K562 (cell line): ENCODE measurements at regions not wholly inside any gene's neighbourhood (a gene's known extent, or its start where the extent isn't known, plus 50 kb on each side); places are given as distances from the start of the nearest gene placed in this dataset.
A peak's percentile ranks its signal among the peaks of the same experiment; 100 is the strongest.

ENCODE experiments used
- ATAC-seq: fragments of 200-7000 bp; cut with Tn5 transposase; 3 replicates; pipeline ENCODE4 v1.9.1; 2020; ENCODE audit warnings: moderate library complexity
- BruUV-seq: library from RNA; stranded (reverse); fragments of 400-500 nt; replicated peaks from 2 replicates; lab custom pipeline; 2021; lab: Mats Ljungman, UMichigan
- CTCF ChIA-PET: fragments of 300-600 bp; formaldehyde crosslinking; extraction: SDS; loops from one replicate; lab custom pipeline; 2021; ENCODE audit warnings: low intra/inter-chr PET ratio; lab: Yijun Ruan, JAX
- POLR2A ChIA-PET: fragments of 300-600, 350-650 bp; sonication (Branson Sonifier 250); formaldehyde crosslinking; extraction: SDS; loops from one replicate; lab custom pipeline; 2021; ENCODE audit warnings: antibody characterized with exemption, inconsistent platforms; lab: Yijun Ruan, JAX
- DNase-seq, 4 experiments: peaks; one replicate each; pipeline versions ENCODE4 v3.0.0 to v3.0.0-alpha.2; 2011 to 2018; ENCODE audit warnings: low spot score in 3 of 4, mixed read lengths in 3 of 4; ENCODE audit errors: extremely low read depth in 1 of 4
- FAIRE-seq: peaks from 2 replicates; lab custom pipeline; 2011; peaks lifted over from hg19 to GRCh38; lab: Jason Lieb, UNC
- H2AFZ ChIP-seq: 2 replicates; pipeline ENCODE4 v1.6.0; 2011; ENCODE audit warnings: low read depth, low read length, control low read depth, inconsistent platforms
- H3K27ac ChIP-seq: fragments of 200-600 bp; 3 replicates; pipeline ENCODE4 v1.8.0; 2011; ENCODE audit warnings: low read depth, mild to moderate bottlenecking, control low read depth, inconsistent platforms, low read length, moderate library complexity, mixed read lengths; ENCODE audit errors: extremely low read depth
- H3K27me3 ChIP-seq, 2 experiments: fragments of 300-600 bp in 1 of 2; 2 replicates in 1 of 2; 3 replicates in 1 of 2; pipeline versions ENCODE4 v1.6.0 to v1.8.0; 2011; ENCODE audit warnings: inconsistent platforms in 2 of 2, low read length in 2 of 2, mild to moderate bottlenecking in 1 of 2, mixed read lengths in 1 of 2, moderate library complexity in 1 of 2; ENCODE audit not compliant: control insufficient read depth in 2 of 2, insufficient read depth in 2 of 2
- H3K36me3 ChIP-seq: fragments of 300-600 bp; 3 replicates; pipeline ENCODE4 v1.8.0; 2011; ENCODE audit warnings: mild to moderate bottlenecking, low read length, inconsistent platforms; ENCODE audit not compliant: control insufficient read depth, insufficient read depth
- H3K4me1 ChIP-seq, 2 experiments: fragments of 200-600 bp in 1 of 2; replicated peaks in 1 of 2; 2 replicates in 1 of 2; 3 replicates in 1 of 2; pipeline versions ENCODE4 v1.5.1 to v1.8.0; 2011; ENCODE audit warnings: inconsistent platforms in 2 of 2, low read length in 2 of 2, mild to moderate bottlenecking in 1 of 2, mixed read lengths in 1 of 2, moderate library complexity in 1 of 2; ENCODE audit not compliant: control insufficient read depth in 2 of 2, insufficient read depth in 2 of 2
- H3K4me2 ChIP-seq: 2 replicates; pipeline ENCODE4 v1.6.1; 2011; ENCODE audit warnings: low read length, control low read depth, inconsistent platforms, mixed read lengths; ENCODE audit not compliant: insufficient read depth
- H3K4me3 ChIP-seq: fragments of 200-600 bp; sonication (generic), shearing (Covaris generic); 2 replicates; pipeline ENCODE4 v1.5.1; 2016; ENCODE audit warnings: control low read depth, inconsistent platforms
- H3K79me2 ChIP-seq: fragments of 200-600 bp; 3 replicates; pipeline ENCODE4 v1.8.0; 2011; ENCODE audit warnings: low read length, inconsistent platforms; ENCODE audit not compliant: control insufficient read depth, insufficient read depth
- H3K9ac ChIP-seq, 2 experiments: 2 replicates each; pipeline versions ENCODE4 v1.6.0 to v1.6.1; 2011; ENCODE audit warnings: low read depth in 2 of 2, low read length in 2 of 2, control low read depth in 1 of 2, inconsistent platforms in 1 of 2, mild to moderate bottlenecking in 1 of 2, mixed read lengths in 1 of 2; ENCODE audit not compliant: insufficient read depth in 1 of 2
- H3K9me1 ChIP-seq: one replicate; pipeline ENCODE4 v1.6.0; 2011; ENCODE audit warnings: inconsistent platforms, mild to moderate bottlenecking, low read length, moderate library complexity; ENCODE audit not compliant: control insufficient read depth, insufficient read depth
- H3K9me3 ChIP-seq: replicated peaks from 2 replicates; pipeline ENCODE4 v1.5.1; 2011; ENCODE audit warnings: low read depth, low read length, inconsistent platforms; ENCODE audit not compliant: control insufficient read depth, insufficient read depth
- H4K20me1 ChIP-seq: replicated peaks from 2 replicates; pipeline ENCODE4 v1.6.1; 2011; ENCODE audit warnings: low read length, inconsistent platforms, mixed read lengths; ENCODE audit not compliant: control insufficient read depth, insufficient read depth
- CREB1 ChIP-seq, 2 experiments: sonication (generic) in 1 of 2; formaldehyde crosslinking in 1 of 2; IDR thresholded peaks; 2 replicates each; pipeline versions ENCODE4 v1.6.1 to v1.8.0; 2012 to 2022; ENCODE audit warnings: inconsistent platforms in 1 of 2, mild to moderate bottlenecking in 1 of 2, missing genetic modification reagents in 1 of 2, moderate library complexity in 1 of 2
- CTCF ChIP-seq, 3 experiments: IDR thresholded peaks in 2 of 3; conservative IDR thresholded peaks in 1 of 3; 2 replicates each; pipeline ENCODE4 v1.5.1; 2011 to 2012; ENCODE audit warnings: low read length in 3 of 3, mild to moderate bottlenecking in 3 of 3, control low read depth in 2 of 3, improper control_type of control experiment in 1 of 3, inconsistent platforms in 1 of 3, low read depth in 1 of 3, mixed read lengths in 1 of 3, moderate library complexity in 1 of 3; ENCODE audit not compliant: insufficient read depth in 2 of 3
- GABPA ChIP-seq: fragments of 200-800 bp; sonication (Bioruptor generic); conservative IDR thresholded peaks from 2 replicates; pipeline ENCODE4 v1.6.1; 2016; ENCODE audit warnings: low read depth, missing genetic modification characterization, missing compliant biosample characterization
- GATAD2B ChIP-seq: fragments of 450-650 bp; IDR thresholded peaks from 2 replicates; pipeline ENCODE4 v1.6.1; 2017; ENCODE audit warnings: mild to moderate bottlenecking, borderline replicate concordance
- KLF16 ChIP-seq: IDR thresholded peaks from 2 replicates; pipeline ENCODE4 v1.6.1; 2016; ENCODE audit warnings: antibody characterized with exemption
- MBD1 ChIP-seq: fragments of 250-450 bp; sonication (Bioruptor Pico); IDR thresholded peaks from 2 replicates; pipeline ENCODE4 v1.8.0; 2022; ENCODE audit warnings: inconsistent platforms
- SRF ChIP-seq, 2 experiments: fragments of 250-450, 450-650 bp in 1 of 2; sonication (Bioruptor Pico) in 1 of 2; sonication (generic) in 1 of 2; formaldehyde crosslinking; IDR thresholded peaks; 2 replicates each; pipeline versions ENCODE4 v1.5.0 to v1.5.1; 2020 to 2022; ENCODE audit warnings: mild to moderate bottlenecking in 1 of 2, missing genetic modification reagents in 1 of 2
- ZNF24 ChIP-seq: fragments of 450-650 bp; IDR thresholded peaks from 2 replicates; pipeline ENCODE4 v1.6.1; 2016
- WGBS: fragments of 100-300 bp; shearing (Covaris generic); methylation state at CpG from one replicate; pipeline ENCODE4 v1.1.6; 2016; ENCODE audit warnings: low coverage, mixed read lengths; ENCODE audit not compliant: insufficient coverage; ENCODE audit errors: missing lambda C conversion rate; 5-methylcytosine and 5-hydroxymethylcytosine counted together
- in situ Hi-C: fragments of 300-500 bp; cut with MboI; formaldehyde crosslinking; loops from 4 replicates; pipeline ENCODE4 v1.15.0; 2018; ENCODE audit warnings: inconsistent platforms, mixed read lengths
- intact Hi-C: fragments of 100-400 bp; cut with micrococcal nuclease; formaldehyde crosslinking; loops from 2 replicates; pipeline ENCODE4 v1.14.2; 2022

DNA sequence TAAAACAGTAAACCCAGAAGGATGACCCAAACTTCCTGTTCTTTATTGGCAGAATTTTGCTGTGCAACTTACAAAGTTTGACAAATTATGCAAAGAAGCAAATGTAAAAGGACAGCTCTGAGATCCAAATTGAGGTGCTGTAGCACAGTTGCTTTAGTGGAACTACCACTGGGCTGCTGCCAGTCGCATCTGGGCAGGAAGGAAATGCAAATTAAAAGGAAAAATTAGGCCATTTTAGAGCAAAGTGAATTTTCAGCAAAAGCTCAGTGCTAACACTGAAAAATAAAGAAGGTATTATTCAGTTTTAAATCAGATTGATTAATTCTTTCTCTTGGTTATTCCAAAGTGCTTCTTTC lies 104.5 kb downstream of the ZMAT3 start:
- Histone ChIP-seq H3K79me2 (no peaks in the 10 kb centered on the region), H3K9me1 (no peaks in the 10 kb centered on the region), H3K27me3 (no peaks in the 10 kb centered on the region), H3K4me2 (no peak overlapping the region), H3K36me3 (no peaks in the 10 kb centered on the region)
- no peak for FAIRE-seq
- CTCF ChIA-PET: interaction anchor here (2.5 kb wide), 1 partner anchor 531 kb away, joined by 14 read pairs; no protein-coding TSS in a partner anchor
- in situ Hi-C loops: loop anchor here (25.0 kb wide), 1 partner anchor 530 kb away; no protein-coding TSS in a partner anchor
- TF ChIP-seq ZNF24 (no peak), KLF16 (no peak), CREB1 (IDR thresholded peaks at IDR 0.05) (no peak), CREB1 (CRISPR knock-in tag; IDR thresholded peaks at IDR 0.05) (no peak)
- TF ChIP-seq, all 486 proteins: peak for 0
- H3K4me3 ChIP-seq: no peak overlapping the region
- POLR2A ChIA-PET: no interaction called here
- BruUV-seq: no TSS peak
- H3K4me1 ChIP-seq: no peaks in the 10 kb centered on the region; a peak in 1 of 5 replicates
- no peak for ATAC-seq
- H2AFZ ChIP-seq: no peak overlapping the region
- no peak overlapping the region for H3K9ac ChIP-seq
- intact Hi-C loops: loop anchor here (5.0 kb wide), 1 partner anchor 355 kb away; the partner anchor contains the start of gene ZNF639
- no peaks in the 10 kb centered on the region for H4K20me1 ChIP-seq
- H3K9me3 ChIP-seq: no peaks in the 10 kb centered on the region
- WGBS: 0% methylated on average over 1 of the region's 1 CpG
- DNase-seq: no peak
- no peak overlapping the region for H3K27ac ChIP-seq

DNA sequence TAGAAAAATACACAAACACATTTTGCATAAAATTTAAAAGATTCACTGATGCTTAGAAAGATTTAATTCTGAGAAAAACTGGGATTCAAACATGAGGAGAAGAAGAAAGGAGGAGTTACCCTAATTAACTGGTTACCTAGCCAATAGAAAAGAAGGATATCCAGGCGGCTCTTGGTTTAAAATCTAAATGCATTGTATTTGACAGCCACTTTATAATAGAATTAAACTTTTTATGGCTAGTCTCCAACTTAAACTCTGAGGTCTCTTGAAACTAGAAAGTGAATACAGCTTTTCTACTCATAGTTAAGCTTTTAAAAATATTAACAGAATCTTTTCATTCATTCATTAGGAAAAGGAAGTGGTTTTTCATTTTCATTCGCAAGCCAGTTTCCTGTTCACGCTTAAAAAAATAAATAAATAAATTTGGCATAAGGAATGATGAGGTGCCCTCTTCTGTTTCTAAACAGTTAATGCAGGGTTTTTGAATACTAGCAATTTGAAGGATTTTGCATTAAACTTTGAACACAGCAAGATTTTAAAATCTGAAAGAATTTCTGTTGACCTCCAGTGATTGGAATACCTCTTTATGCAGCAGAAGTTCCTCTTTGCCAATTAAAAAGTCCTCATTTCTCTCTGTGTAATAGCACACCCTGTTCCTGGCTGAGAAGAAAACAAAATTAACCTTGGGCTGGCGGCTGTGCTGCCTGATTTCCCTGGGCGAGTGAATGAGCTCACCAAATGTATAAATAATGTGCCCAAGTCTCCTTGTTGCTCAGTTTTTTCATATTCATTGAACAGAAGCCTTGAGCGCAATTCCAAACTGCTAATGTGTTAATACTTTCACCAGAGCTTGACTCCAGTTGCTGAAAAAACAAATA lies 105.1 kb downstream of the ZMAT3 start:
- no peak overlapping the region for H3K4me2 ChIP-seq
- TF ChIP-seq MBD1 (CRISPR knock-in tag) (no peak), KLF16 (0 out of 2 replicates have a peak, but pooled peaks have one; percentile 10), CTCF (IDR thresholded peaks at IDR 0.05 in 2 of 3, conservative IDR thresholded peaks at IDR 0.05 in 1 of 3; ENCODE audit: insufficient read depth in 2 of 3, low read depth in 1 of 3, low read length in 3 of 3) (peak in 2 of 3 experiments; percentile 28 to 70; a peak in 4 of 6 replicates), SRF (CRISPR knock-in tag; IDR thresholded peaks at IDR 0.05) (no peak), GABPA (tag) (peak; percentile 42; the same call in 1 of the 2 replicates), GATAD2B (no peak)

More for the DNA sequence above, 105.1 kb downstream of the ZMAT3 start:
- no peak overlapping the region for H3K27ac ChIP-seq
- no peaks in the 10 kb centered on the region for H3K27me3 ChIP-seq
- no peaks in the 10 kb centered on the region for H3K9me3 ChIP-seq
- no peak overlapping the region for H3K4me3 ChIP-seq
- no peak overlapping the region for H2AFZ ChIP-seq
- BruUV-seq: no TSS peak
- in situ Hi-C loops (loop anchor here (25.0 kb wide), 1 partner anchor 529 kb away; no protein-coding TSS in a partner anchor), intact Hi-C loops (loop anchor here (1.0 to 5.0 kb wide), 2 partner anchors 356 to 530 kb away; partner anchors contain the start of gene ZNF639)
- H3K79me2 ChIP-seq: no peaks in the 10 kb centered on the region
- POLR2A ChIA-PET: no interaction called here
- CTCF ChIA-PET: interaction anchor here (2.5 kb wide), 1 partner anchor 530 kb away, joined by 14 read pairs; no protein-coding TSS in a partner anchor
- no peaks in the 10 kb centered on the region for H3K9me1 ChIP-seq
- H3K36me3 ChIP-seq: no peaks in the 10 kb centered on the region
- ATAC-seq (0 out of 3 replicates have a peak, but pooled peaks have one; percentile 38), DNase-seq (peak in 2 of 4 experiments; percentile 8 to 11), FAIRE-seq (no peak)
- no peaks in the 10 kb centered on the region for H4K20me1 ChIP-seq
- WGBS: 3% methylated on average over 6 of the region's 6 CpGs
- H3K9ac ChIP-seq: no peak overlapping the region
- H3K4me1 ChIP-seq: no peaks in the 10 kb centered on the region
